Astrocyte (in vitro differentiated cells and primary cell): ENCODE measurements at regions not wholly inside any gene's neighbourhood (a gene's known extent, or its start where the extent isn't known, plus 50 kb on each side); places are given as distances from the start of the nearest gene placed in this dataset.

Source experiments
- CTCF ChIP-seq: IDR thresholded peaks from 2 replicates; pipeline ENCODE4 v1.5.1; 2011; ENCODE audit warnings: low read depth, mild to moderate bottlenecking, inconsistent platforms, low read length, moderate library complexity; ENCODE audit not compliant: insufficient read depth
- EZH2 ChIP-seq: IDR thresholded peaks from 2 replicates; pipeline ENCODE4 v1.6.1; 2012; ENCODE audit warnings: mild to moderate bottlenecking, low read length, inconsistent platforms; ENCODE audit not compliant: insufficient read depth

- TF ChIP-seq CTCF, result no peak
- no peak for TF ChIP-seq EZH2
These were observed 215.8 kb upstream of the RASGEF1B start for GRCh38 chr4:81687471-81687870.
